ENCODE measurements at regions not wholly inside any gene's neighbourhood (a gene's known extent, or its start where the extent isn't known, plus 50 kb on each side); places are given as distances from the start of the nearest gene placed in this dataset.

- Histone ChIP-seq H3K27ac (ENCODE audit: control insufficient read depth, insufficient read depth, low read length) (no peak overlapping the region), H3K79me2 (ENCODE audit: control insufficient read depth, insufficient read depth, low read length) (no peaks in the 10 kb centered on the region), H3K27me3 (ENCODE audit: control insufficient read depth, extremely low read depth, insufficient read depth, low read length) (no peaks in the 10 kb centered on the region), H3K4me3 (ENCODE audit: control insufficient read depth in 2 of 3, extremely low read depth in 1 of 3, insufficient read depth in 2 of 3, low read depth in 1 of 3, low read length in 3 of 3) (no peak overlapping the region), H3K4me2 (ENCODE audit: control insufficient read depth, extremely low read depth, insufficient read depth, low read depth, low read length) (no peak overlapping the region), H2AFZ (ENCODE audit: control insufficient read depth, low read length) (no peak overlapping the region), H3K9me1 (ENCODE audit: control insufficient read depth, extremely low read depth, insufficient read depth, low read length) (no peaks in the 10 kb centered on the region), H3K4me1 (ENCODE audit: control insufficient read depth, extremely low read depth, insufficient read depth, low read length) (no peaks in the 10 kb centered on the region), H3K36me3 (ENCODE audit: control insufficient read depth in 2 of 2, extremely low read depth in 1 of 2, insufficient read depth in 2 of 2, low read length in 2 of 2) (no peaks in the 10 kb centered on the region), H3K9me3 (ENCODE audit: control insufficient read depth, low read depth, low read length) (no peaks in the 10 kb centered on the region), H4K20me1 (ENCODE audit: control insufficient read depth, extremely low read depth, insufficient read depth, low read length) (no peaks in the 10 kb centered on the region), H3K9ac (ENCODE audit: control insufficient read depth, extremely low read depth, insufficient read depth, low read length) (no peak overlapping the region)
- FAIRE-seq (no peak), DNase-seq (ENCODE audit: low read depth, low spot score) (no peak)
- TF ChIP-seq CTCF (optimal IDR thresholded peaks at IDR 0.05 in 1 of 3, IDR thresholded peaks at IDR 0.05 in 1 of 3, conservative IDR thresholded peaks at IDR 0.05 in 1 of 3; ENCODE audit: extremely low read depth in 1 of 3, insufficient read depth in 2 of 3, low read length in 3 of 3) (no peak), EZH2 (IDR thresholded peaks at IDR 0.05; ENCODE audit: low read length) (no peak)
- dilution Hi-C loops (cut with MboI; ENCODE audit: extremely low pct_ligation_motif_present, low sequenced_read_pairs), result no loop called here
Observed at GRCh38 chr10:20981419-20981953, 84.4 kb upstream of the NEBL start.

GRCh38 chr10:20978617-20979016 lies 81.5 kb upstream of the NEBL start:
- Histone ChIP-seq H3K4me2 (ENCODE audit: control insufficient read depth, extremely low read depth, insufficient read depth, low read depth, low read length) (no peak overlapping the region), H3K27ac (ENCODE audit: control insufficient read depth, insufficient read depth, low read length) (no peak overlapping the region), H3K36me3 (ENCODE audit: control insufficient read depth in 2 of 2, extremely low read depth in 1 of 2, insufficient read depth in 2 of 2, low read length in 2 of 2) (no peaks in the 10 kb centered on the region), H3K27me3 (ENCODE audit: control insufficient read depth, extremely low read depth, insufficient read depth, low read length) (no peaks in the 10 kb centered on the region), H4K20me1 (ENCODE audit: control insufficient read depth, extremely low read depth, insufficient read depth, low read length) (no peaks in the 10 kb centered on the region), H3K79me2 (ENCODE audit: control insufficient read depth, insufficient read depth, low read length) (no peaks in the 10 kb centered on the region), H3K9me1 (ENCODE audit: control insufficient read depth, extremely low read depth, insufficient read depth, low read length) (no peaks in the 10 kb centered on the region), H2AFZ (ENCODE audit: control insufficient read depth, low read length) (no peak overlapping the region), H3K4me1 (ENCODE audit: control insufficient read depth, extremely low read depth, insufficient read depth, low read length) (no peaks in the 10 kb centered on the region), H3K4me3 (ENCODE audit: control insufficient read depth in 2 of 3, extremely low read depth in 1 of 3, insufficient read depth in 2 of 3, low read depth in 1 of 3, low read length in 3 of 3) (no peak overlapping the region), H3K9ac (ENCODE audit: control insufficient read depth, extremely low read depth, insufficient read depth, low read length) (no peak overlapping the region), H3K9me3 (ENCODE audit: control insufficient read depth, low read depth, low read length) (no peaks in the 10 kb centered on the region)
- dilution Hi-C loops (cut with MboI; ENCODE audit: extremely low pct_ligation_motif_present, low sequenced_read_pairs), result no loop called here
- no peak for DNase-seq (ENCODE audit: low read depth, low spot score)
- no peak for FAIRE-seq
- TF ChIP-seq CTCF (optimal IDR thresholded peaks at IDR 0.05 in 1 of 3, IDR thresholded peaks at IDR 0.05 in 1 of 3, conservative IDR thresholded peaks at IDR 0.05 in 1 of 3; ENCODE audit: extremely low read depth in 1 of 3, insufficient read depth in 2 of 3, low read length in 3 of 3) (no peak), EZH2 (IDR thresholded peaks at IDR 0.05; ENCODE audit: low read length) (no peak)

All from keratinocyte (primary cell).